ENCODE measurements at regions not wholly inside any gene's neighbourhood (a gene's known extent, or its start where the extent isn't known, plus 50 kb on each side); places are given as distances from the start of the nearest gene placed in this dataset.
"Not testable (repeated sequence)": the region's sequence is repeated elsewhere in the genome, so short reads cannot be mapped to it uniquely, and the experiment has no call there.

- DNase-seq (ENCODE audit: low read depth), result not testable (repeated sequence)
Measured at GRCh38 chr9:85077146-85077545, 407.6 kb downstream of the NTRK2 start.
